HEK293 (cell line): ENCODE measurements at regions not wholly inside any gene's neighbourhood (a gene's known extent, or its start where the extent isn't known, plus 50 kb on each side); places are given as distances from the start of the nearest gene placed in this dataset.

ENCODE experiments used
- AEBP2 ChIP-seq: fragments of 450-650 bp; formaldehyde crosslinking; IDR thresholded peaks from 2 replicates; pipeline ENCODE4 v1.5.1; 2016; ENCODE audit warnings: missing biosample characterization, missing genetic modification characterization, borderline replicate concordance
- BCL11B ChIP-seq: fragments of 450-650 bp; formaldehyde crosslinking; IDR thresholded peaks from 2 replicates; pipeline ENCODE4 v1.5.1; 2016; ENCODE audit warnings: low read depth, missing biosample characterization, missing genetic modification characterization
- FEZF1 ChIP-seq: fragments of 450-650 bp; formaldehyde crosslinking; IDR thresholded peaks from 2 replicates; pipeline ENCODE4 v1.5.1; 2016; ENCODE audit warnings: missing biosample characterization, missing genetic modification characterization
- HOXD13 ChIP-seq: sonication (generic); formaldehyde crosslinking; IDR thresholded peaks from 2 replicates; pipeline ENCODE4 v1.8.0; 2022; ENCODE audit warnings: missing genetic modification reagents, borderline replicate concordance
- KLF9 ChIP-seq: fragments of 450-650 bp; formaldehyde crosslinking; IDR thresholded peaks from 2 replicates; pipeline ENCODE4 v1.5.1; 2016; ENCODE audit warnings: missing biosample characterization, missing genetic modification characterization, low read depth
- REPIN1 ChIP-seq: fragments of 450-650 bp; formaldehyde crosslinking; IDR thresholded peaks from 2 replicates; pipeline ENCODE4 v1.5.1; 2017; ENCODE audit warnings: missing biosample characterization, missing genetic modification characterization, low read depth
- ZFP37 ChIP-seq: fragments of 450-650 bp; formaldehyde crosslinking; IDR thresholded peaks from 2 replicates; pipeline ENCODE4 v1.5.1; 2016; ENCODE audit warnings: missing biosample characterization, missing genetic modification characterization
- ZFP69B ChIP-seq: fragments of 450-650 bp; formaldehyde crosslinking; IDR thresholded peaks from 2 replicates; pipeline ENCODE4 v1.5.1; 2016; ENCODE audit warnings: missing biosample characterization, missing genetic modification characterization
- ZNF132 ChIP-seq: fragments of 450-650 bp; formaldehyde crosslinking; IDR thresholded peaks from 2 replicates; pipeline ENCODE4 v1.5.1; 2017; ENCODE audit warnings: missing biosample characterization, missing genetic modification characterization, borderline replicate concordance
- ZNF133 ChIP-seq: fragments of 450-650 bp; formaldehyde crosslinking; IDR thresholded peaks from 2 replicates; pipeline ENCODE4 v1.5.1; 2016; ENCODE audit warnings: missing biosample characterization, missing genetic modification characterization
- ZNF138 ChIP-seq: fragments of 450-650 bp; formaldehyde crosslinking; IDR thresholded peaks from 2 replicates; pipeline ENCODE4 v1.5.1; 2016; ENCODE audit warnings: missing biosample characterization, missing genetic modification characterization, borderline replicate concordance
- ZNF16 ChIP-seq: fragments of 450-650 bp; formaldehyde crosslinking; IDR thresholded peaks from 2 replicates; pipeline ENCODE4 v1.5.1; 2016; ENCODE audit warnings: low read depth, missing biosample characterization, missing genetic modification characterization
- ZNF174 ChIP-seq: fragments of 450-650 bp; formaldehyde crosslinking; IDR thresholded peaks from 2 replicates; pipeline ENCODE4 v1.5.0; 2017; ENCODE audit warnings: missing biosample characterization, mild to moderate bottlenecking, missing genetic modification characterization
- ZNF239 ChIP-seq: fragments of 450-650 bp; formaldehyde crosslinking; IDR thresholded peaks from 2 replicates; pipeline ENCODE4 v1.5.1; 2016; ENCODE audit warnings: missing biosample characterization, missing genetic modification characterization
- ZNF266 ChIP-seq: fragments of 450-650 bp; formaldehyde crosslinking; IDR thresholded peaks from 2 replicates; pipeline ENCODE4 v1.5.1; 2016; ENCODE audit warnings: missing biosample characterization, missing genetic modification characterization, low read depth
- ZNF423 ChIP-seq: fragments of 450-650 bp; formaldehyde crosslinking; IDR thresholded peaks from 2 replicates; pipeline ENCODE4 v1.5.1; 2016; ENCODE audit warnings: missing biosample characterization, missing genetic modification characterization
- ZNF645 ChIP-seq: fragments of 450-650 bp; formaldehyde crosslinking; IDR thresholded peaks from 2 replicates; pipeline ENCODE4; 2016; ENCODE audit warnings: missing biosample characterization, missing genetic modification characterization
- ZNF658 ChIP-seq: fragments of 450-650 bp; formaldehyde crosslinking; IDR thresholded peaks from 2 replicates; pipeline ENCODE4; 2016; ENCODE audit warnings: missing biosample characterization, missing genetic modification characterization
- ZNF747 ChIP-seq: fragments of 450-650 bp; formaldehyde crosslinking; IDR thresholded peaks from 2 replicates; pipeline ENCODE4 v1.5.1; 2016; ENCODE audit warnings: missing biosample characterization, missing genetic modification characterization
- ZNF776 ChIP-seq: fragments of 450-650 bp; formaldehyde crosslinking; IDR thresholded peaks from 2 replicates; pipeline ENCODE4 v1.5.0; 2017; ENCODE audit warnings: missing biosample characterization, missing genetic modification characterization, borderline replicate concordance
- ZSCAN30 ChIP-seq: fragments of 450-650 bp; IDR thresholded peaks from 2 replicates; pipeline ENCODE4 v1.5.1; 2018; ENCODE audit warnings: missing biosample characterization, mild to moderate bottlenecking, missing genetic modification characterization, moderate library complexity
- ZSCAN5A ChIP-seq: fragments of 450-650 bp; formaldehyde crosslinking; IDR thresholded peaks from 2 replicates; pipeline ENCODE4 v1.5.1; 2016; ENCODE audit warnings: missing biosample characterization, missing genetic modification characterization
- TF ChIP-seq, protein P1 (sequence below): fragments of 450-650 bp; formaldehyde crosslinking; IDR thresholded peaks from 2 replicates; pipeline ENCODE4 v1.5.1; 2017; ENCODE audit warnings: missing biosample characterization, missing genetic modification characterization
- TF ChIP-seq, protein P2 (sequence below): fragments of 450-650 bp; formaldehyde crosslinking; IDR thresholded peaks from 2 replicates; pipeline ENCODE4 v1.5.1; 2016; ENCODE audit warnings: missing biosample characterization, missing genetic modification characterization
- TF ChIP-seq, protein P3 (sequence below): fragments of 450-650 bp; IDR thresholded peaks from 2 replicates; pipeline ENCODE4 v1.5.1; 2018; ENCODE audit warnings: missing biosample characterization, missing genetic modification characterization
- TF ChIP-seq, protein P4 (sequence below): fragments of 450-650 bp; formaldehyde crosslinking; IDR thresholded peaks from 2 replicates; pipeline ENCODE4 v1.5.1; 2016; ENCODE audit warnings: missing biosample characterization, missing genetic modification characterization
- TF ChIP-seq, protein P5 (sequence below): fragments of 450-650 bp; formaldehyde crosslinking; conservative IDR thresholded peaks from 2 replicates; pipeline ENCODE4 v1.5.1; 2016; ENCODE audit warnings: low read depth, missing biosample characterization, missing genetic modification characterization

GRCh38 chr15:81950841-81951414 lies 94.9 kb downstream of the MEX3B start (continued):
- TF ChIP-seq ZSCAN5A (tag by site-specific recombination) (no peak), ZNF747 (tag by site-specific recombination) (no peak), ZNF132 (tag by site-specific recombination) (no peak), ZNF138 (tag by site-specific recombination) (no peak), ZFP37 (tag by site-specific recombination) (no peak), AEBP2 (tag by site-specific recombination) (no peak), ZNF658 (tag by site-specific recombination) (no peak), KLF9 (peak; percentile 53; the same call in 1 of the 2 replicates), ZNF174 (tag by site-specific recombination) (no peak), REPIN1 (tag by site-specific recombination) (no peak), ZNF266 (tag by site-specific recombination) (no peak), ZSCAN30 (tag by site-specific recombination) (peak; percentile 87; the same call in 1 of the 2 replicates), ZNF423 (tag by site-specific recombination) (no peak), ZFP69B (tag by site-specific recombination) (no peak), ZNF133 (no peak), ZNF645 (tag by site-specific recombination) (no peak), ZNF776 (no peak), BCL11B (tag by site-specific recombination) (peak; percentile 57; the same call in 1 of the 2 replicates), FEZF1 (tag by site-specific recombination) (peak; percentile 100), HOXD13 (peak; percentile 48; the same call in 1 of the 2 replicates), ZNF16 (tag by site-specific recombination) (no peak), ZNF239 (tag by site-specific recombination) (no peak)
- TF ChIP-seq, protein P1, sequence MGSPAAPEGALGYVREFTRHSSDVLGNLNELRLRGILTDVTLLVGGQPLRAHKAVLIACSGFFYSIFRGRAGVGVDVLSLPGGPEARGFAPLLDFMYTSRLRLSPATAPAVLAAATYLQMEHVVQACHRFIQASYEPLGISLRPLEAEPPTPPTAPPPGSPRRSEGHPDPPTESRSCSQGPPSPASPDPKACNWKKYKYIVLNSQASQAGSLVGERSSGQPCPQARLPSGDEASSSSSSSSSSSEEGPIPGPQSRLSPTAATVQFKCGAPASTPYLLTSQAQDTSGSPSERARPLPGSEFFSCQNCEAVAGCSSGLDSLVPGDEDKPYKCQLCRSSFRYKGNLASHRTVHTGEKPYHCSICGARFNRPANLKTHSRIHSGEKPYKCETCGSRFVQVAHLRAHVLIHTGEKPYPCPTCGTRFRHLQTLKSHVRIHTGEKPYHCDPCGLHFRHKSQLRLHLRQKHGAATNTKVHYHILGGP = no peak
- TF ChIP-seq, protein P2, sequence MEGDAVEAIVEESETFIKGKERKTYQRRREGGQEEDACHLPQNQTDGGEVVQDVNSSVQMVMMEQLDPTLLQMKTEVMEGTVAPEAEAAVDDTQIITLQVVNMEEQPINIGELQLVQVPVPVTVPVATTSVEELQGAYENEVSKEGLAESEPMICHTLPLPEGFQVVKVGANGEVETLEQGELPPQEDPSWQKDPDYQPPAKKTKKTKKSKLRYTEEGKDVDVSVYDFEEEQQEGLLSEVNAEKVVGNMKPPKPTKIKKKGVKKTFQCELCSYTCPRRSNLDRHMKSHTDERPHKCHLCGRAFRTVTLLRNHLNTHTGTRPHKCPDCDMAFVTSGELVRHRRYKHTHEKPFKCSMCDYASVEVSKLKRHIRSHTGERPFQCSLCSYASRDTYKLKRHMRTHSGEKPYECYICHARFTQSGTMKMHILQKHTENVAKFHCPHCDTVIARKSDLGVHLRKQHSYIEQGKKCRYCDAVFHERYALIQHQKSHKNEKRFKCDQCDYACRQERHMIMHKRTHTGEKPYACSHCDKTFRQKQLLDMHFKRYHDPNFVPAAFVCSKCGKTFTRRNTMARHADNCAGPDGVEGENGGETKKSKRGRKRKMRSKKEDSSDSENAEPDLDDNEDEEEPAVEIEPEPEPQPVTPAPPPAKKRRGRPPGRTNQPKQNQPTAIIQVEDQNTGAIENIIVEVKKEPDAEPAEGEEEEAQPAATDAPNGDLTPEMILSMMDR (tag by site-specific recombination) = no peak
- TF ChIP-seq, protein P3, sequence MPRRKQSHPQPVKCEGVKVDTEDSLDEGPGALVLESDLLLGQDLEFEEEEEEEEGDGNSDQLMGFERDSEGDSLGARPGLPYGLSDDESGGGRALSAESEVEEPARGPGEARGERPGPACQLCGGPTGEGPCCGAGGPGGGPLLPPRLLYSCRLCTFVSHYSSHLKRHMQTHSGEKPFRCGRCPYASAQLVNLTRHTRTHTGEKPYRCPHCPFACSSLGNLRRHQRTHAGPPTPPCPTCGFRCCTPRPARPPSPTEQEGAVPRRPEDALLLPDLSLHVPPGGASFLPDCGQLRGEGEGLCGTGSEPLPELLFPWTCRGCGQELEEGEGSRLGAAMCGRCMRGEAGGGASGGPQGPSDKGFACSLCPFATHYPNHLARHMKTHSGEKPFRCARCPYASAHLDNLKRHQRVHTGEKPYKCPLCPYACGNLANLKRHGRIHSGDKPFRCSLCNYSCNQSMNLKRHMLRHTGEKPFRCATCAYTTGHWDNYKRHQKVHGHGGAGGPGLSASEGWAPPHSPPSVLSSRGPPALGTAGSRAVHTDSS (tag by site-specific recombination) = no peak
- TF ChIP-seq, protein P4, sequence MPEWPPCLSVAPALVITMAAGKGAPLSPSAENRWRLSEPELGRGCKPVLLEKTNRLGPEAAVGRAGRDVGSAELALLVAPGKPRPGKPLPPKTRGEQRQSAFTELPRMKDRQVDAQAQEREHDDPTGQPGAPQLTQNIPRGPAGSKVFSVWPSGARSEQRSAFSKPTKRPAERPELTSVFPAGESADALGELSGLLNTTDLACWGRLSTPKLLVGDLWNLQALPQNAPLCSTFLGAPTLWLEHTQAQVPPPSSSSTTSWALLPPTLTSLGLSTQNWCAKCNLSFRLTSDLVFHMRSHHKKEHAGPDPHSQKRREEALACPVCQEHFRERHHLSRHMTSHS (tag by site-specific recombination) = 0 out of 2 replicates have a peak, but pooled peaks have one; percentile 18
- TF ChIP-seq, protein P5, sequence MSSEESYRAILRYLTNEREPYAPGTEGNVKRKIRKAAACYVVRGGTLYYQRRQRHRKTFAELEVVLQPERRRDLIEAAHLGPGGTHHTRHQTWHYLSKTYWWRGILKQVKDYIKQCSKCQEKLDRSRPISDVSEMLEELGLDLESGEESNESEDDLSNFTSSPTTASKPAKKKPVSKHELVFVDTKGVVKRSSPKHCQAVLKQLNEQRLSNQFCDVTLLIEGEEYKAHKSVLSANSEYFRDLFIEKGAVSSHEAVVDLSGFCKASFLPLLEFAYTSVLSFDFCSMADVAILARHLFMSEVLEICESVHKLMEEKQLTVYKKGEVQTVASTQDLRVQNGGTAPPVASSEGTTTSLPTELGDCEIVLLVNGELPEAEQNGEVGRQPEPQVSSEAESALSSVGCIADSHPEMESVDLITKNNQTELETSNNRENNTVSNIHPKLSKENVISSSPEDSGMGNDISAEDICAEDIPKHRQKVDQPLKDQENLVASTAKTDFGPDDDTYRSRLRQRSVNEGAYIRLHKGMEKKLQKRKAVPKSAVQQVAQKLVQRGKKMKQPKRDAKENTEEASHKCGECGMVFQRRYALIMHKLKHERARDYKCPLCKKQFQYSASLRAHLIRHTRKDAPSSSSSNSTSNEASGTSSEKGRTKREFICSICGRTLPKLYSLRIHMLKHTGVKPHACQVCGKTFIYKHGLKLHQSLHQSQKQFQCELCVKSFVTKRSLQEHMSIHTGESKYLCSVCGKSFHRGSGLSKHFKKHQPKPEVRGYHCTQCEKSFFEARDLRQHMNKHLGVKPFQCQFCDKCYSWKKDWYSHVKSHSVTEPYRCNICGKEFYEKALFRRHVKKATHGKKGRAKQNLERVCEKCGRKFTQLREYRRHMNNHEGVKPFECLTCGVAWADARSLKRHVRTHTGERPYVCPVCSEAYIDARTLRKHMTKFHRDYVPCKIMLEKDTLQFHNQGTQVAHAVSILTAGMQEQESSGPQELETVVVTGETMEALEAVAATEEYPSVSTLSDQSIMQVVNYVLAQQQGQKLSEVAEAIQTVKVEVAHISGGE (tag by site-specific recombination) = 0 out of 2 replicates have a peak, but pooled peaks have one; percentile 22
